Natural killer cell (primary cell): ENCODE measurements at regions not wholly inside any gene's neighbourhood (a gene's known extent, or its start where the extent isn't known, plus 50 kb on each side); places are given as distances from the start of the nearest gene placed in this dataset.

Experiments used
- ATAC-seq, 3 donors: fragments of 150-1000 bp in 2 of 3; fragments of 200-7000 bp in 1 of 3; cut with Tn5 transposase; 1 replicate in 1 of 3; 2 replicates in 2 of 3; pipeline ENCODE4 v1.10.0; 2021; ENCODE audit warnings: mild to moderate bottlenecking in 2 of 3, moderate library complexity in 2 of 3
- DNase-seq, 2 donors: peaks; one replicate each; pipeline versions ENCODE4 v3.0.0 to v3.0.0-alpha.2; 2013 to 2021; ENCODE audit warnings: mixed read lengths in 1 of 2
- H3K27ac ChIP-seq: one replicate; pipeline ENCODE4 v1.5.1; 2013; ENCODE audit warnings: mild to moderate bottlenecking, low read length
- H3K27me3 ChIP-seq: one replicate; pipeline ENCODE4 v1.6.1; 2013; ENCODE audit warnings: low read length; ENCODE audit not compliant: control insufficient read depth, insufficient read depth
- H3K36me3 ChIP-seq: one replicate; pipeline ENCODE4 v1.6.1; 2013; ENCODE audit warnings: low read length; ENCODE audit not compliant: control insufficient read depth, insufficient read depth
- H3K4me1 ChIP-seq: one replicate; pipeline ENCODE4 v1.6.1; 2013; ENCODE audit warnings: low read length; ENCODE audit not compliant: control insufficient read depth, insufficient read depth
- H3K4me3 ChIP-seq: one replicate; pipeline ENCODE4 v1.5.1; 2013; ENCODE audit warnings: low read length
- H3K9me3 ChIP-seq: one replicate; pipeline ENCODE4 v1.6.1; 2013; ENCODE audit warnings: low read length; ENCODE audit not compliant: control insufficient read depth, insufficient read depth
- H3K27ac Mint-ChIP-seq, 2 donors: one replicate each; pipeline ENCODE4 v1.8.0; 2022; ENCODE audit warnings: mild to moderate bottlenecking in 2 of 2, mixed read lengths in 2 of 2, moderate library complexity in 1 of 2
- H3K27me3 Mint-ChIP-seq, 2 donors: one replicate each; pipeline ENCODE4 v1.8.0; 2022; ENCODE audit warnings: low read depth in 2 of 2, mixed read lengths in 2 of 2
- H3K36me3 Mint-ChIP-seq: one replicate; pipeline ENCODE4 v1.8.0; 2022; ENCODE audit warnings: mixed read lengths
- H3K4me1 Mint-ChIP-seq, 2 donors: one replicate each; pipeline ENCODE4 v1.8.0; 2022; ENCODE audit warnings: mixed read lengths in 2 of 2
- H3K4me3 Mint-ChIP-seq: one replicate; pipeline ENCODE4 v1.8.0; 2022; ENCODE audit warnings: mild to moderate bottlenecking, moderate library complexity, mixed read lengths
- H3K9me3 Mint-ChIP-seq, 2 donors: one replicate each; pipeline ENCODE4 v1.8.0; 2022; ENCODE audit warnings: mixed read lengths in 2 of 2
- CTCF ChIP-seq: fragments of 200-600 bp; IDR thresholded peaks from one replicate; pipeline ENCODE4 v1.8.0; 2022; ENCODE audit warnings: antibody characterized with exemption
- WGBS: methylation state at CpG from one replicate; pipeline ENCODE4 v1.1.7; 2013; ENCODE audit warnings: missing lambda C conversion rate; ENCODE audit not compliant: insufficient coverage; 5-methylcytosine and 5-hydroxymethylcytosine counted together
- intact Hi-C: fragments of 100-400 bp; cut with micrococcal nuclease; formaldehyde crosslinking; loops from one replicate; pipeline ENCODE4 v1.14.2; 2022

GRCh38 chr20:52616629-52617028 lies 355.5 kb upstream of the TSHZ2 start:
- Histone ChIP-seq H3K36me3 (no peaks in the 10 kb centered on the region), H3K27ac (no peak overlapping the region), H3K4me1 (no peaks in the 10 kb centered on the region), H3K27me3 (no peaks in the 10 kb centered on the region), H3K9me3 (no peaks in the 10 kb centered on the region), H3K4me3 (no peak overlapping the region)
- Mint-ChIP-seq H3K27ac (no peak overlapping the region), H3K36me3 (no peaks in the 10 kb centered on the region), H3K27me3 (peaks cover 13 to 24% of the 10 kb centered on the region in 2 donors), H3K9me3 (no peaks in the 10 kb centered on the region), H3K4me1 (no peaks in the 10 kb centered on the region), H3K4me3 (no peak overlapping the region)
- DNase-seq (no peak), ATAC-seq (no peak)
- WGBS: 59% methylated on average over 3 of the region's 3 CpGs
- TF ChIP-seq CTCF: no peak
- intact Hi-C loops: no loop called here

GRCh38 chr20:52614051-52614863 lies 357.9 kb upstream of the TSHZ2 start:
- no peaks in the 10 kb centered on the region for H3K9me3 Mint-ChIP-seq
- no peak overlapping the region for H3K27ac Mint-ChIP-seq
- Histone ChIP-seq H3K4me3 (no peak overlapping the region), H3K9me3 (peaks cover 2% of the 10 kb centered on the region), H3K27me3 (no peaks in the 10 kb centered on the region), H3K27ac (no peak overlapping the region), H3K36me3 (no peaks in the 10 kb centered on the region), H3K4me1 (no peaks in the 10 kb centered on the region)
- DNase-seq (no peak), ATAC-seq (no peak)
- peaks cover 21 to 24% of the 10 kb centered on the region in 2 donors for H3K27me3 Mint-ChIP-seq
- no peaks in the 10 kb centered on the region for H3K4me1 Mint-ChIP-seq
- no peak for TF ChIP-seq CTCF
- no peaks in the 10 kb centered on the region for H3K36me3 Mint-ChIP-seq
- 67% methylated on average over 2 of the region's 3 CpGs for WGBS
- H3K4me3 Mint-ChIP-seq: no peak overlapping the region
- intact Hi-C loops: no loop called here

- TF ChIP-seq CTCF: no peak
- H3K27ac Mint-ChIP-seq: no peak overlapping the region
- no peaks in the 10 kb centered on the region for H3K9me3 Mint-ChIP-seq
- no peak overlapping the region for H3K4me3 Mint-ChIP-seq
- H3K27me3 ChIP-seq: no peaks in the 10 kb centered on the region
- H3K27me3 Mint-ChIP-seq: peaks cover 21 to 24% of the 10 kb centered on the region in 2 donors
- no peaks in the 10 kb centered on the region for H3K36me3 ChIP-seq
- no peak for DNase-seq
- no peak overlapping the region for H3K4me3 ChIP-seq
- no peaks in the 10 kb centered on the region for H3K36me3 Mint-ChIP-seq
- WGBS: 64% methylated on average over 1 of the region's 5 CpGs
- intact Hi-C loops: no loop called here
- H3K27ac ChIP-seq: no peak overlapping the region
- no peaks in the 10 kb centered on the region for H3K4me1 Mint-ChIP-seq
- H3K4me1 ChIP-seq: no peaks in the 10 kb centered on the region
- no peak for ATAC-seq
- H3K9me3 ChIP-seq: peaks cover 2% of the 10 kb centered on the region
Observed at GRCh38 chr20:52612046-52612632, 360.0 kb upstream of the TSHZ2 start.
